ENCODE measurements at regions not wholly inside any gene's neighbourhood (a gene's known extent, or its start where the extent isn't known, plus 50 kb on each side); places are given as distances from the start of the nearest gene placed in this dataset.

DNA sequence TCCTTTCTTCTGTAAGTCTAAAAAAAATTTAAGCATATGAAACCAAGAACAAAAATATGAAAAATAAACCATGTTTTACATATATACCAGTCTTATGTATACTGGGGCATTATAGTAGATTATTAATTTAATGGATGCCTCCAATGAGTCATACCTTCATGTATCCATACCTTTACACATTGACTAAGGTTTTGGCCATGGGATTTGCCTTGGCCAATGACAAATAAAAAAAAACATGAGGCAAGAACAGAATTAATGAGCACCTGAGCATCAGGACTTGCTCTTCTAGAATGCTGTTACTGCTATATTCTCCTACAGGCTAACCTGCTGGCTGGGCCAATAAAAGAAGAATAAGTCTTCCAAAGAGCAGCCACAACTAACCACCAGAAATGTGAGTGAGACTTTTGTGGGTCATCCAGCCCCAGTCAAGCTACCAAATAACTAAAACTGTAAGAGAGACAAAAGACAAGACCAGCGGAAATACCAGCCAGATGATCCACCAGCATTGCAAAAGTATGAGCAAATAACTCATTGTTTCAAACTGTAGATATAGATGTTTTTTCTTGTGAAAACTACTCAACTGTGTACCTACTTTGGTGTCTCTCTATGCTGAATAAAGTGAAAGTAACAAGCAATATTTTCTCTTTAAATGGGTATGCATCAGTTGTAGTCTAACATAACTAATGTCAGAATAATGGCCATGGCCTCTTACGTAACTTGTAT is 749.6 kb upstream of the VRK2 start:
- TF ChIP-seq, protein P1, sequence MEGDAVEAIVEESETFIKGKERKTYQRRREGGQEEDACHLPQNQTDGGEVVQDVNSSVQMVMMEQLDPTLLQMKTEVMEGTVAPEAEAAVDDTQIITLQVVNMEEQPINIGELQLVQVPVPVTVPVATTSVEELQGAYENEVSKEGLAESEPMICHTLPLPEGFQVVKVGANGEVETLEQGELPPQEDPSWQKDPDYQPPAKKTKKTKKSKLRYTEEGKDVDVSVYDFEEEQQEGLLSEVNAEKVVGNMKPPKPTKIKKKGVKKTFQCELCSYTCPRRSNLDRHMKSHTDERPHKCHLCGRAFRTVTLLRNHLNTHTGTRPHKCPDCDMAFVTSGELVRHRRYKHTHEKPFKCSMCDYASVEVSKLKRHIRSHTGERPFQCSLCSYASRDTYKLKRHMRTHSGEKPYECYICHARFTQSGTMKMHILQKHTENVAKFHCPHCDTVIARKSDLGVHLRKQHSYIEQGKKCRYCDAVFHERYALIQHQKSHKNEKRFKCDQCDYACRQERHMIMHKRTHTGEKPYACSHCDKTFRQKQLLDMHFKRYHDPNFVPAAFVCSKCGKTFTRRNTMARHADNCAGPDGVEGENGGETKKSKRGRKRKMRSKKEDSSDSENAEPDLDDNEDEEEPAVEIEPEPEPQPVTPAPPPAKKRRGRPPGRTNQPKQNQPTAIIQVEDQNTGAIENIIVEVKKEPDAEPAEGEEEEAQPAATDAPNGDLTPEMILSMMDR (IDR thresholded peaks at IDR 0.05) = no peak
- no peak for TF ChIP-seq POLR2A (IDR thresholded peaks at IDR 0.05)
